ENCODE measurements at regions not wholly inside any gene's neighbourhood (a gene's known extent, or its start where the extent isn't known, plus 50 kb on each side); places are given as distances from the start of the nearest gene placed in this dataset.
"Not testable (repeated sequence)": the region's sequence is repeated elsewhere in the genome, so short reads cannot be mapped to it uniquely, and the experiment has no call there.

DNA sequence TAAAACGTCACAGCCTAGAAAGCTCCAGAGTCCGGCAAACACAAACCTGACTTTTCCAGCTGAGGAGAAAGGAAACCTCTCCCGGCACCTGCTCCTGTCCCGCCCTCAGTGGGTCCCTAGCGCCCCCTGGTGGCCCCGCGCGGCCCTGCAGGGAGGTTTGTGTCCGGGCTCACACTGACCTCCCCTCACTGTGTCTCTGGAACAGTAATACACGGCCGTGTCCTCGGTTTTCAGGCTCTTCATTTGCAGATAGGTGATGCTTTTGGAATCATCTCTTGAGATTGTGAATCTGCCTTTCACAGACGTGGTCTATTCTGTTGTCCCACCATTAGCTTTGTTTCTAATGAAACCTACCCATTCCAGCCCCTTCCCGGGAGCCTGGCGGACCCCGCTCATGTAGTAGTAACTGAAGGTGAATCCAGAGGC is 731.2 kb downstream of the TMEM121 start:
- BruUV-seq (replicated peaks); H3K4me1 ChIP-seq (ENCODE audit: insufficient read depth, low read length, poor library complexity, severe bottlenecking); H3K27ac ChIP-seq (ENCODE audit: low read depth, low read length, poor library complexity, severe bottlenecking); H3K4me3 ChIP-seq (ENCODE audit: low read depth, low read length, poor library complexity, severe bottlenecking); H3K36me3 ChIP-seq (ENCODE audit: insufficient read depth, low read length, poor library complexity, severe bottlenecking); H3K9me3 ChIP-seq (ENCODE audit: low read depth, low read length, poor library complexity, severe bottlenecking): not testable (repeated sequence)
- peak; percentile 76 for TF ChIP-seq CTCF (conservative IDR thresholded peaks at IDR 0.05; ENCODE audit: low read depth, low read length)
- intact Hi-C loops (cut with micrococcal nuclease; ENCODE audit: unreplicated experiment): loop anchor here (10.0 kb wide), 1 partner anchor 63 kb away; no protein-coding TSS in a partner anchor
- DNase-seq (ENCODE audit: low spot score): peak; percentile 64
- ChIA-PET CTCF (interaction anchor here (0.7 kb wide), 1 partner anchor 11 kb away, joined by 4 read pairs; no protein-coding TSS in a partner anchor), POLR2A (ENCODE audit: low non-redundant PET) (interaction anchor here (0.6 kb wide), 1 partner anchor 1210 kb away, joined by 5 read pairs; no protein-coding TSS in a partner anchor)
- peaks cover 75% of the 10 kb centered on the region for H3K27me3 ChIP-seq (replicated peaks; ENCODE audit: insufficient read depth, low read depth, low read length, poor library complexity)

DNA sequence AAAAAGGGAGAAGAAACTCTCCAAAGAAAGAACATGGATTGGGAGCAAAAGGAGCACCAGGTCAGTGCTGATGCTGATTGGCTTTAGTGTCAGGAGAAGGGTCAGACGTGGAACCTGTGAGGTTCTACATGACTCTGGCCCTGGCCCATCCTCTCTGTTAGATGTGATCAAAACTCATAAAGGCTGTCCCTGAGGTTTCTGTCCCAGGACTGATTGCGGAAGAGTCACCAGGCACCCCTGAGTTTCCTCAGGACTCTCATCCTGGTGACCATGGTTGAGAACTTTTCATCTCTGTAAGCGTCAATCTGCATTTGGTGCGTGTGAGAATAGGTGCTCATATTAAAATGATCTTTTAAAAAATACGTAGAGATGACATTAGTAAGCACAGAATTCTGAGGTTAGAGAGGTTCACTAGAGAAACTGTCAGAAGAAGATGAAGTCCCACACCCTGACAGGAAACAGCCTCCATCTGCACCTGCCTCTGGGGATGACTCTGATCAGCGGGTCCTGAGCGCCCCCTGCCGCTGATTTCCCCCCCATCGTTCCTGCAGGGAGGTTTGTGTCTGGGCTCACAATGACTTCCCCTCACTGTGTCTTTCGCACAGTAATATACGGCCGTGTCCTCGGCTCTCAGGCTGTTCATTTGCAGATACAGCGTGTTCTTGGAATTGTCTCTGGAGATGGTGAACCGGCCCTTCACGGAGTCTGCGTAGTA is 741.8 kb downstream of the TMEM121 start:
- TF ChIP-seq CTCF (conservative IDR thresholded peaks at IDR 0.05; ENCODE audit: low read depth, low read length) (peak; percentile 72), EZH2 (IDR thresholded peaks at IDR 0.05; ENCODE audit: borderline replicate concordance, low read depth, low read length, poor library complexity, severe bottlenecking) (no peak)
- intact Hi-C loops (cut with micrococcal nuclease; ENCODE audit: unreplicated experiment): no loop called here
- Histone ChIP-seq H3K4me1 (ENCODE audit: insufficient read depth, low read length, poor library complexity, severe bottlenecking) (no peaks in the 10 kb centered on the region), H3K27me3 (replicated peaks; ENCODE audit: insufficient read depth, low read depth, low read length, poor library complexity) (peaks cover 97% of the 10 kb centered on the region), H3K27ac (ENCODE audit: low read depth, low read length, poor library complexity, severe bottlenecking) (no peak overlapping the region), H3K4me3 (ENCODE audit: low read depth, low read length, poor library complexity, severe bottlenecking) (no peak overlapping the region), H3K36me3 (ENCODE audit: insufficient read depth, low read length, poor library complexity, severe bottlenecking) (no peaks in the 10 kb centered on the region), H3K9me3 (ENCODE audit: low read depth, low read length, poor library complexity, severe bottlenecking) (no peaks in the 10 kb centered on the region)
- ChIA-PET POLR2A (ENCODE audit: low non-redundant PET) (no interaction called here), CTCF (interaction anchor here (0.7 to 1.0 kb wide), 2 partner anchors 9 to 11 kb away, joined by 3 to 4 read pairs; no protein-coding TSS in a partner anchor)
- peak; percentile 55 for DNase-seq (ENCODE audit: low spot score)
- no TSS peak for BruUV-seq (replicated peaks)

- ChIA-PET POLR2A (ENCODE audit: low non-redundant PET) (no interaction called here), CTCF (interaction anchor here (0.7 to 1.0 kb wide), 2 partner anchors 10 to 11 kb away, joined by 3 to 4 read pairs; no protein-coding TSS in a partner anchor)
- no peaks in the 10 kb centered on the region for H3K4me1 ChIP-seq (ENCODE audit: insufficient read depth, low read length, poor library complexity, severe bottlenecking)
- H3K36me3 ChIP-seq (ENCODE audit: insufficient read depth, low read length, poor library complexity, severe bottlenecking): no peaks in the 10 kb centered on the region
- no peaks in the 10 kb centered on the region for H3K9me3 ChIP-seq (ENCODE audit: low read depth, low read length, poor library complexity, severe bottlenecking)
- peaks cover 97% of the 10 kb centered on the region for H3K27me3 ChIP-seq (replicated peaks; ENCODE audit: insufficient read depth, low read depth, low read length, poor library complexity)
- DNase-seq (ENCODE audit: low spot score): no peak
- H3K4me3 ChIP-seq (ENCODE audit: low read depth, low read length, poor library complexity, severe bottlenecking): no peak overlapping the region
- no TSS peak for BruUV-seq (replicated peaks)
- intact Hi-C loops (cut with micrococcal nuclease; ENCODE audit: unreplicated experiment): no loop called here
- H3K27ac ChIP-seq (ENCODE audit: low read depth, low read length, poor library complexity, severe bottlenecking): no peak overlapping the region
- no peak for TF ChIP-seq CTCF (conservative IDR thresholded peaks at IDR 0.05; ENCODE audit: low read depth, low read length)
- no peak for TF ChIP-seq EZH2 (IDR thresholded peaks at IDR 0.05; ENCODE audit: borderline replicate concordance, low read depth, low read length, poor library complexity, severe bottlenecking)
Observed at GRCh38 chr14:106269029-106269428, 742.6 kb downstream of the TMEM121 start.
